ENCODE measurements at regions not wholly inside any gene's neighbourhood (a gene's known extent, or its start where the extent isn't known, plus 50 kb on each side); places are given as distances from the start of the nearest gene placed in this dataset.
A peak's percentile ranks its signal among the peaks of the same experiment; 100 is the strongest.

GRCh38 chr2:105645031-105645937 lies 99.4 kb upstream of the NCK2 start:
- Mint-ChIP-seq H3K4me3 (no peak overlapping the region), H3K27me3 (peaks cover 31% of the 10 kb centered on the region), H3K4me1 (no peaks in the 10 kb centered on the region), H3K36me3 (ENCODE audit: low read depth) (no peaks in the 10 kb centered on the region), H3K27ac (no peak overlapping the region), H3K9me3 (no peaks in the 10 kb centered on the region)
- DNase-seq, result peak; percentile 47
- intact Hi-C loops (cut with micrococcal nuclease), result no loop called here

- H3K9me3 Mint-ChIP-seq, result no peaks in the 10 kb centered on the region
- H3K36me3 Mint-ChIP-seq (ENCODE audit: low read depth), result no peaks in the 10 kb centered on the region
- H3K4me3 Mint-ChIP-seq, result no peak overlapping the region
- H3K27ac Mint-ChIP-seq, result no peak overlapping the region
- no peaks in the 10 kb centered on the region for H3K4me1 Mint-ChIP-seq
- intact Hi-C loops (cut with micrococcal nuclease), result no loop called here
- DNase-seq, result peak; percentile 31
- peaks cover 31% of the 10 kb centered on the region for H3K27me3 Mint-ChIP-seq
Measured at GRCh38 chr2:105644174-105644980, 100.3 kb upstream of the NCK2 start.

GRCh38 chr2:105643405-105644173 lies 101.1 kb upstream of the NCK2 start:
- no peaks in the 10 kb centered on the region for H3K36me3 Mint-ChIP-seq (ENCODE audit: low read depth)
- peaks cover 30% of the 10 kb centered on the region for H3K27me3 Mint-ChIP-seq
- no peak overlapping the region for H3K27ac Mint-ChIP-seq
- intact Hi-C loops (cut with micrococcal nuclease), result no loop called here
- H3K9me3 Mint-ChIP-seq, result no peaks in the 10 kb centered on the region
- H3K4me1 Mint-ChIP-seq, result no peaks in the 10 kb centered on the region
- no peak overlapping the region for H3K4me3 Mint-ChIP-seq
- DNase-seq, result peak; percentile 27

GRCh38 chr2:105641389-105641811 lies 103.3 kb upstream of the NCK2 start:
- DNase-seq, result peak; percentile 34
- no peaks in the 10 kb centered on the region for H3K36me3 Mint-ChIP-seq (ENCODE audit: low read depth)
- H3K4me3 Mint-ChIP-seq, result no peak overlapping the region
- intact Hi-C loops (cut with micrococcal nuclease), result no loop called here
- H3K27me3 Mint-ChIP-seq, result peaks cover 29% of the 10 kb centered on the region
- H3K27ac Mint-ChIP-seq, result no peak overlapping the region
- no peaks in the 10 kb centered on the region for H3K4me1 Mint-ChIP-seq
- no peaks in the 10 kb centered on the region for H3K9me3 Mint-ChIP-seq

DNA sequence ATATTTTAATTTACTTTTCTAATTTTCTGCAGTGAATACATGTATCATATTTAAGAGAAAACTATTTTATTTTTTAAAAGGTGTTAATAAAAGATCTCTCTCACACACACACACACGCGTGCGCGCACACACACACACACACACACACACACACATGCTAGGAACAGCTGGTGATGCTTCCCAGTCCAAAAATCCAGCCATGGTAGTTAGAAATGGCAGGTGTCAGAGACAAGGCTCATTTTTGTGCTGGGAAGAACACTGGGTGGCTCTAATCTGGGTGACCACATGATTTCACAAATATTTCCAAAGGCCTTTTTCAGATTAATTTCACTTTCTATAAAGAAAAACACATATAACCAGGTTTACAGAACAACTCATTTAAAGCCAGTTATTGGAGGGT lies 104.5 kb upstream of the NCK2 start:
- no peaks in the 10 kb centered on the region for H3K9me3 Mint-ChIP-seq

GRCh38 chr2:105636109-105636740 lies 108.5 kb upstream of the NCK2 start:
- no peaks in the 10 kb centered on the region for H3K36me3 Mint-ChIP-seq (ENCODE audit: low read depth)
- no peaks in the 10 kb centered on the region for H3K9me3 Mint-ChIP-seq
- no peak for DNase-seq
- no peaks in the 10 kb centered on the region for H3K4me1 Mint-ChIP-seq
- no peak overlapping the region for H3K4me3 Mint-ChIP-seq
- intact Hi-C loops (cut with micrococcal nuclease), result no loop called here
- H3K27ac Mint-ChIP-seq, result no peak overlapping the region
- H3K27me3 Mint-ChIP-seq, result peaks cover 12% of the 10 kb centered on the region

More for the DNA sequence above, 104.5 kb upstream of the NCK2 start:
- intact Hi-C loops (cut with micrococcal nuclease), result no loop called here
- no peaks in the 10 kb centered on the region for H3K36me3 Mint-ChIP-seq (ENCODE audit: low read depth)
- no peaks in the 10 kb centered on the region for H3K4me1 Mint-ChIP-seq
- DNase-seq, result peak; percentile 19
- no peak overlapping the region for H3K4me3 Mint-ChIP-seq
- no peak overlapping the region for H3K27ac Mint-ChIP-seq
- H3K27me3 Mint-ChIP-seq, result peaks cover 21% of the 10 kb centered on the region

DNA sequence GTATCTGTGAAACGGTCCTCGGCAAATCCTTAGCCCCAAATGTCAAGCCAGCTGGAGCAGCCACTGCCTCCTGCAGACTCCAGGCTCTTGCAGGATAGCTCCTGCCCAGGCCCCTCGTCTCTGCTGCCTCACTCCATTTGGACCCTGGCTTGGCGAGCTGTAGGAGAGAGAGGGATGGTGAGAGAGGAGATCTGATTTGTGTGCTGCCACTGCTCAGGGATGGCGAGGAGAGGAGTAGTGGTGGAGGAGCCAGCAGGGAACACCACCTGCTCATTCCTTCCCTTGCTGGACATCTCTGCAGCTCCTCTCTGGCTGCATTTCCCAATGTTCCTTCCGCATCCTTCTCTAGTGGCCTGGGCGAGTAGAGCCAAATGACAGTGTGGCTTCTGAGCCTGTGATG lies 109.1 kb upstream of the NCK2 start:
- intact Hi-C loops (cut with micrococcal nuclease), result no loop called here
- Mint-ChIP-seq H3K27ac (no peak overlapping the region), H3K4me1 (no peaks in the 10 kb centered on the region), H3K27me3 (peaks cover 11% of the 10 kb centered on the region), H3K9me3 (no peaks in the 10 kb centered on the region), H3K36me3 (ENCODE audit: low read depth) (no peaks in the 10 kb centered on the region), H3K4me3 (no peak overlapping the region)
- DNase-seq, result no peak

DNA sequence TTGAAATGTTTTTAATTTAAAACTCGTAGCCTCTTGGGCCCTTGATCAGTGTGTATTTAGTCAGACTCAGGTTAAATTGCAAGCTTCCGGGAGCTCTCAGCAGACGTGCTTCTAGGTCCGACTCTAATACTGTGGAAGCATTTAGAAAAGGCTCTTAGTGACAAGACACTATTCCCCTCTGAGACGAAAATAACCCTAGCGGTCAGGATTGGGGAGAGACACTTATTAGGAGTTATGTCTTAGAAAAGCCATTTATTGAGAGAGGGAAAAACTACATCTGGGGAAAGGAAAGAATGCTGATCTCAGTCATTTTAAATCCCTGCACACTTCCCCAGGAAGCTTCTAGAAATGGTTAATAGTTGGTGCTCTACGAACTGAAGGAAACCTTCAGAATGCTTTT lies 110.5 kb upstream of the NCK2 start:
- intact Hi-C loops (cut with micrococcal nuclease), result no loop called here
- no peak for DNase-seq
- H3K27me3 Mint-ChIP-seq, result peaks cover 12% of the 10 kb centered on the region
- H3K27ac Mint-ChIP-seq, result no peak overlapping the region
- no peak overlapping the region for H3K4me3 Mint-ChIP-seq
- no peaks in the 10 kb centered on the region for H3K36me3 Mint-ChIP-seq (ENCODE audit: low read depth)
- no peaks in the 10 kb centered on the region for H3K9me3 Mint-ChIP-seq
- no peaks in the 10 kb centered on the region for H3K4me1 Mint-ChIP-seq

DNA sequence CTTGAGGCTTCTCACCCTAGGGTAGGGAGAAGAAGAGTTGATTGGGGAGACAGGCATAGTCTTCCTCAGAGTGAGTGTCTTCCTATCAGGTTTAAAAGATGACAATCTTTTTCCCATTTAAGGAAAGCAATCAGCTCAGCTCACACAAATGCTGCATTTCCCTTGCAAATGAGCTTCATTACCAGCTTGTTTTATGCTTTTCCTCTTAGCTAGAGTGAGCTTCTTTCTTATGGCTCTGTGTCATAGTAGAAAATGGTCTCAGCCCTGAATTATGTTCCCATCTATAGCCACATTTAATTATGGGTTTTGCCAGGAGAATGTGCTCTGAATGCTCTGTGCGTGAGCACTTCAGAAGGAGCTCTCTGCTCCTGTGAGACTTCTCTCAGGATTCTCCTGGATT lies 112.8 kb upstream of the NCK2 start:
- no peak overlapping the region for H3K27ac Mint-ChIP-seq
- H3K36me3 Mint-ChIP-seq (ENCODE audit: low read depth), result no peaks in the 10 kb centered on the region
- peaks cover 4% of the 10 kb centered on the region for H3K9me3 Mint-ChIP-seq
- intact Hi-C loops (cut with micrococcal nuclease), result no loop called here
- H3K4me3 Mint-ChIP-seq, result no peak overlapping the region
- no peaks in the 10 kb centered on the region for H3K4me1 Mint-ChIP-seq
- peaks cover 23% of the 10 kb centered on the region for H3K27me3 Mint-ChIP-seq
- DNase-seq, result no peak

DNA sequence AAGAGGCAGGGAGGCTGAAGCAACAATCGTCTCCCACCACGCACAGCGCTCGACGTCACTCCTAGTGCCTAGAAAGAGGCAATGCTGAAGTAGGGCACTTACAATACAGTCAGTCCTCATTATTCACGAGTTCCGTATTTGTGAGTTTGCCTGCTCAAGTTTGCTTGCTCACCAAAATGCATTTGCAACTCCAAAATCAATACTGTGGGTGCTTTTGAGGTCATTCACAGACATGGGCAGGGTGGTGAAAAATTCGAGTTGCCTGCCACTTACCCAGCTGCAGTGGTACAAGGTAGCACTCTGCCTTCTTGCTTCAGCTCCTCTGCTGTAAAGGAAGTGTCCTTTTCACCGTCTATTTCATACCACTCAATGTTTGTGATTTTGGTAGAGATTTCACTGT lies 113.7 kb upstream of the NCK2 start:
- no peaks in the 10 kb centered on the region for H3K36me3 Mint-ChIP-seq (ENCODE audit: low read depth)
- DNase-seq, result no peak
- peaks cover 22% of the 10 kb centered on the region for H3K27me3 Mint-ChIP-seq
- intact Hi-C loops (cut with micrococcal nuclease), result no loop called here
- no peak overlapping the region for H3K27ac Mint-ChIP-seq
- H3K4me1 Mint-ChIP-seq, result no peaks in the 10 kb centered on the region
- H3K4me3 Mint-ChIP-seq, result no peak overlapping the region
- peaks cover 4% of the 10 kb centered on the region for H3K9me3 Mint-ChIP-seq

GRCh38 chr2:105629634-105630033 lies 115.1 kb upstream of the NCK2 start:
- H3K4me3 Mint-ChIP-seq, result no peak overlapping the region
- H3K9me3 Mint-ChIP-seq, result peaks cover 4% of the 10 kb centered on the region
- peaks cover 25% of the 10 kb centered on the region for H3K27me3 Mint-ChIP-seq
- no peaks in the 10 kb centered on the region for H3K4me1 Mint-ChIP-seq
- no peak overlapping the region for H3K27ac Mint-ChIP-seq
- no peak for DNase-seq
- no peaks in the 10 kb centered on the region for H3K36me3 Mint-ChIP-seq (ENCODE audit: low read depth)
- intact Hi-C loops (cut with micrococcal nuclease), result no loop called here

GRCh38 chr2:105627534-105627933 lies 117.2 kb upstream of the NCK2 start:
- intact Hi-C loops (cut with micrococcal nuclease), result no loop called here
- DNase-seq, result no peak
- Mint-ChIP-seq H3K27ac (no peak overlapping the region), H3K36me3 (ENCODE audit: low read depth) (no peaks in the 10 kb centered on the region), H3K4me3 (no peak overlapping the region), H3K4me1 (no peaks in the 10 kb centered on the region), H3K9me3 (peaks cover 4% of the 10 kb centered on the region), H3K27me3 (peaks cover 23% of the 10 kb centered on the region)

GRCh38 chr2:105626966-105627340 lies 117.8 kb upstream of the NCK2 start:
- intact Hi-C loops (cut with micrococcal nuclease), result no loop called here
- Mint-ChIP-seq H3K27ac (no peak overlapping the region), H3K9me3 (peaks cover 4% of the 10 kb centered on the region), H3K4me3 (no peak overlapping the region), H3K4me1 (no peaks in the 10 kb centered on the region), H3K36me3 (ENCODE audit: low read depth) (no peaks in the 10 kb centered on the region), H3K27me3 (peaks cover 26% of the 10 kb centered on the region)
- no peak for DNase-seq
